HL-60 (cell line): ENCODE measurements at regions not wholly inside any gene's neighbourhood (a gene's known extent, or its start where the extent isn't known, plus 50 kb on each side); places are given as distances from the start of the nearest gene placed in this dataset.

Experiments used
- CTCF ChIP-seq: IDR thresholded peaks from one replicate; pipeline ENCODE4 v1.5.1; 2011; ENCODE audit warnings: low read length, control low read depth, inconsistent platforms; ENCODE audit not compliant: insufficient read depth
- GABPA ChIP-seq: IDR thresholded peaks from 2 replicates; pipeline ENCODE4 v1.6.1; 2012; ENCODE audit warnings: low read depth

GRCh38 chr20:6942266-6942665 is 174.8 kb downstream of the BMP2 start:
- no peak for TF ChIP-seq CTCF
- TF ChIP-seq GABPA: no peak
